ENCODE measurements at regions not wholly inside any gene's neighbourhood (a gene's known extent, or its start where the extent isn't known, plus 50 kb on each side); places are given as distances from the start of the nearest gene placed in this dataset.

DNA sequence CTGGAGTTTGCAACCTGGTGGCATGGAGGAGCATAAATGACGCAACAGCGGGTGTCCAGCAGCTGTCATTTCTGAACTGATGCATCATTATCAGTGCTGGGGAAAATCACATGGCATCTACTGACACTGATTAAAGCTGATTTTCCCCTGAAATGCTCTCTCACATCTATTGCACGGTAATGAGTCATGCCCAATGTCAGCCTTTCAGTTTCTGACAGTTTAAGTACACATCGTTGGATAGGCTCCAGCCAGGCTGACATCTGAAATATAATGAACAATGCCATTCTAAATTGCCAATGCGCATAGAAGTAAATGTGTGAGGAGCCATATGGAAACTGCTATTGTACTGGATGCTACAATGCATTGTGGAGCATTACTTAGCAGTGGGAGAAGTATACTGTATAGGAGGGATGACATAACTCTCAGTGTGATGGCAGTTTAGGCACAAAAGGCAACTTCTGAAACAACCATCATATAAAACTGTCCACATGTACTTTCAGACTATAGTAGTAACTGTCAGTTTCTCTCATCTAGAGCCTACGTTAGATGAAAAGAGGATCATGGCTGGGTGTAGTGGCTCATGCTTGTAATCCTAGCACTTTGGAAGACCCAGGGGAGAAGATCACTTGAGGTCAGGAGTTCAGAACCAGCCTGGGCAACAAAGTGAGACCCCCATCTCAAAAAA lies 389.3 kb upstream of the DMAC1 start:
- TF ChIP-seq CTCF (IDR thresholded peaks at IDR 0.05) (no peak), POLR2AphosphoS5 (IDR thresholded peaks at IDR 0.05) (no peak)

All from transverse colon (tissue), 4 donors.